Transverse colon (tissue), 3 donors: ENCODE measurements at regions not wholly inside any gene's neighbourhood (a gene's known extent, or its start where the extent isn't known, plus 50 kb on each side); places are given as distances from the start of the nearest gene placed in this dataset.

Source experiments
- CTCF ChIP-seq, 5 experiments: fragments of 200-600 bp in 3 of 5; fragments of 450-650 bp in 2 of 5; sonication (generic) in 3 of 5; IDR thresholded peaks; 1 replicate in 2 of 5; 2 replicates in 3 of 5; pipeline ENCODE4 v1.5.1; 2016 to 2017; ENCODE audit warnings: antibody characterized with exemption in 5 of 5, inconsistent platforms in 3 of 5, mild to moderate bottlenecking in 2 of 5, moderate library complexity in 1 of 5
- EP300 ChIP-seq: sonication (generic); formaldehyde crosslinking; IDR thresholded peaks from one replicate; pipeline ENCODE4 v1.6.1; 2017; ENCODE audit warnings: antibody characterized with exemption, low read depth

GRCh38 chr12:25785134-25785533 is 173.3 kb upstream of the RASSF8 start:
- TF ChIP-seq CTCF (IDR thresholded peaks at IDR 0.05) (no peak), EP300 (no peak)
